ENCODE measurements at regions not wholly inside any gene's neighbourhood (a gene's known extent, or its start where the extent isn't known, plus 50 kb on each side); places are given as distances from the start of the nearest gene placed in this dataset.

- DNase-seq (ENCODE audit: low spot score), result no peak
Observed at GRCh38 chr20:20933142-20933958, 172.8 kb downstream of the LINC00237 start.

GRCh38 chr20:20932156-20932555, 174.0 kb downstream of the LINC00237 start:
- no peak for DNase-seq (ENCODE audit: low spot score)

- DNase-seq (ENCODE audit: low spot score), result no peak
Observed at GRCh38 chr20:20931632-20932031, 174.5 kb downstream of the LINC00237 start.

GRCh38 chr20:20931024-20931423, 175.1 kb downstream of the LINC00237 start:
- no peak for DNase-seq (ENCODE audit: low spot score)

- DNase-seq (ENCODE audit: low spot score), result no peak
Observed at GRCh38 chr20:20930500-20930899, 175.7 kb downstream of the LINC00237 start.

GRCh38 chr20:20929341-20929740, 176.8 kb downstream of the LINC00237 start:
- DNase-seq (ENCODE audit: low spot score), result no peak

- DNase-seq (ENCODE audit: low spot score), result no peak
Observed at GRCh38 chr20:20926222-20926905, 179.8 kb downstream of the LINC00237 start.

GRCh38 chr20:20920433-20920832, 185.7 kb downstream of the LINC00237 start:
- DNase-seq (ENCODE audit: low spot score), result no peak

- DNase-seq (ENCODE audit: low spot score), result no peak
Observed at GRCh38 chr20:20915844-20916243, 190.3 kb downstream of the LINC00237 start.

GRCh38 chr20:20904501-20904831, 192.0 kb upstream of the RALGAPA2 start:
- DNase-seq (ENCODE audit: low spot score), result no peak

GRCh38 chr20:20903773-20904500, 191.5 kb upstream of the RALGAPA2 start:
- no peak for DNase-seq (ENCODE audit: low spot score)

GRCh38 chr20:20897922-20898321, 185.5 kb upstream of the RALGAPA2 start:
- DNase-seq (ENCODE audit: low spot score), result no peak

GRCh38 chr20:20897145-20897544, 184.7 kb upstream of the RALGAPA2 start:
- no peak for DNase-seq (ENCODE audit: low spot score)

GRCh38 chr20:20896606-20897005, 184.2 kb upstream of the RALGAPA2 start:
- DNase-seq (ENCODE audit: low spot score), result no peak

- DNase-seq (ENCODE audit: low spot score), result no peak
Observed at GRCh38 chr20:20895537-20895936, 183.1 kb upstream of the RALGAPA2 start.

- DNase-seq (ENCODE audit: low spot score), result no peak
Observed at GRCh38 chr20:20894753-20895152, 182.3 kb upstream of the RALGAPA2 start.

GRCh38 chr20:20894280-20894679, 181.8 kb upstream of the RALGAPA2 start:
- DNase-seq (ENCODE audit: low spot score), result no peak

GRCh38 chr20:20892328-20892727, 179.9 kb upstream of the RALGAPA2 start:
- no peak for DNase-seq (ENCODE audit: low spot score)

GRCh38 chr20:20890751-20891150, 178.3 kb upstream of the RALGAPA2 start:
- no peak for DNase-seq (ENCODE audit: low spot score)

- DNase-seq (ENCODE audit: low spot score), result no peak
Observed at GRCh38 chr20:20888936-20889335, 176.5 kb upstream of the RALGAPA2 start.

- DNase-seq (ENCODE audit: low spot score), result no peak
Observed at GRCh38 chr20:20888266-20888656, 175.8 kb upstream of the RALGAPA2 start.

- no peak for DNase-seq (ENCODE audit: low spot score)
Observed at GRCh38 chr20:20887593-20888265, 175.3 kb upstream of the RALGAPA2 start.
